GM23338 (cell line): ENCODE measurements at regions not wholly inside any gene's neighbourhood (a gene's known extent, or its start where the extent isn't known, plus 50 kb on each side); places are given as distances from the start of the nearest gene placed in this dataset.

Experiments
- ATAC-seq: fragments of 200-7000 bp; cut with Tn5 transposase; 3 replicates; pipeline ENCODE4 v1.9.1; 2020
- DNase-seq: peaks from one replicate; pipeline ENCODE4 v3.0.0-alpha.2; 2015; ENCODE audit warnings: low spot score
- H2AFZ ChIP-seq: fragments of 200-600 bp; sonication (generic); 2 replicates; pipeline ENCODE4 v1.8.0; 2016; ENCODE audit warnings: antibody characterized with exemption, mild to moderate bottlenecking, moderate library complexity
- H3F3A ChIP-seq: fragments of 200-600 bp; sonication (generic); replicated peaks from 2 replicates; pipeline ENCODE4 v1.8.0; 2017; ENCODE audit warnings: antibody characterized with exemption, mixed run types, low read depth
- H3K27ac ChIP-seq: fragments of 200-600 bp; sonication (generic); 2 replicates; pipeline ENCODE4 v1.6.1; 2016; ENCODE audit warnings: low read depth
- H3K27me3 ChIP-seq: fragments of 200-600 bp; sonication (generic); 2 replicates; pipeline ENCODE4 v1.8.0; 2016; ENCODE audit warnings: mild to moderate bottlenecking, mixed run types, moderate library complexity; ENCODE audit not compliant: insufficient read depth
- H3K36me3 ChIP-seq: fragments of 200-600 bp; sonication (generic); 2 replicates; pipeline ENCODE4 v1.8.0; 2016; ENCODE audit warnings: mild to moderate bottlenecking; ENCODE audit not compliant: insufficient read depth
- H3K4me1 ChIP-seq: fragments of 200-600 bp; sonication (generic); 2 replicates; pipeline ENCODE4 v1.8.0; 2016; ENCODE audit warnings: mild to moderate bottlenecking, moderate library complexity; ENCODE audit not compliant: insufficient read depth
- H3K4me2 ChIP-seq: fragments of 200-600 bp; sonication (generic); 2 replicates; pipeline ENCODE4 v1.7.1; 2017; ENCODE audit warnings: mixed run types
- H3K4me3 ChIP-seq: fragments of 200-600 bp; sonication (generic); 2 replicates; pipeline ENCODE4 v1.6.1; 2016; ENCODE audit warnings: mixed run types
- H3K79me2 ChIP-seq: fragments of 200-600 bp; sonication (generic); replicated peaks from 2 replicates; pipeline ENCODE4 v1.8.0; 2017; ENCODE audit warnings: mild to moderate bottlenecking; ENCODE audit not compliant: insufficient read depth
- H3K9me2 ChIP-seq: fragments of 200-600 bp; sonication (generic); 2 replicates; pipeline ENCODE4 v1.8.0; 2017; ENCODE audit not compliant: insufficient read depth
- H4K20me1 ChIP-seq: fragments of 200-600 bp; sonication (generic); replicated peaks from 2 replicates; pipeline ENCODE4 v1.8.0; 2017; ENCODE audit warnings: mild to moderate bottlenecking; ENCODE audit not compliant: insufficient read depth
- H3K27ac Mint-ChIP-seq: 2 replicates; pipeline ENCODE4 v1.8.0; 2020; ENCODE audit warnings: inconsistent platforms, mild to moderate bottlenecking, moderate library complexity, mixed read lengths
- H3K27me3 Mint-ChIP-seq: 3 replicates; pipeline ENCODE4 v1.8.0; 2022; ENCODE audit warnings: low read depth, mild to moderate bottlenecking, moderate library complexity, mixed read lengths, inconsistent platforms; ENCODE audit not compliant: insufficient read depth, poor library complexity
- H3K36me3 Mint-ChIP-seq: 3 replicates; pipeline ENCODE4 v1.8.0; 2021; ENCODE audit warnings: low read depth, mild to moderate bottlenecking, inconsistent platforms, moderate library complexity, mixed read lengths
- H3K4me1 Mint-ChIP-seq: 3 replicates; pipeline ENCODE4 v1.8.0; 2020; ENCODE audit warnings: mild to moderate bottlenecking, inconsistent platforms, mixed read lengths
- H3K4me3 Mint-ChIP-seq: 3 replicates; pipeline ENCODE4 v1.8.0; 2021; ENCODE audit warnings: moderate library complexity, mild to moderate bottlenecking, inconsistent platforms, mixed read lengths
- H3K9me3 Mint-ChIP-seq: 3 replicates; pipeline ENCODE4 v1.8.0; 2020; ENCODE audit warnings: moderate library complexity, mild to moderate bottlenecking, inconsistent platforms, mixed read lengths
- EZH2 ChIP-seq: fragments of 200-600 bp; sonication (generic); IDR thresholded peaks from one replicate; pipeline ENCODE4 v1.8.0; 2017; ENCODE audit warnings: antibody characterized with exemption, mild to moderate bottlenecking, low read depth; ENCODE audit not compliant: unreplicated experiment
- EZH2phosphoT487 ChIP-seq: fragments of 200-600 bp; sonication (generic); IDR thresholded peaks from one replicate; pipeline ENCODE4 v1.8.1; 2018; ENCODE audit warnings: antibody characterized with exemption; ENCODE audit not compliant: unreplicated experiment
- JUNB ChIP-seq: IDR thresholded peaks from one replicate; pipeline ENCODE4 v1.6.1; 2016; ENCODE audit warnings: antibody characterized with exemption; ENCODE audit not compliant: unreplicated experiment
- NANOG ChIP-seq: IDR thresholded peaks from 2 replicates; pipeline ENCODE4 v1.6.1; 2016; ENCODE audit warnings: antibody characterized with exemption, borderline replicate concordance
- POLR2AphosphoS5 ChIP-seq: IDR thresholded peaks from 2 replicates; pipeline ENCODE4 v1.6.1; 2016; ENCODE audit warnings: antibody characterized with exemption, low read depth
- STAT1 ChIP-seq: IDR thresholded peaks from one replicate; pipeline ENCODE4 v1.6.1; 2016; ENCODE audit warnings: antibody characterized with exemption; ENCODE audit not compliant: unreplicated experiment
- ZNF114 ChIP-seq: fragments of 250-450 bp; sonication (Bioruptor Pico); IDR thresholded peaks from 2 replicates; pipeline ENCODE4 v1.5.0; 2020; ENCODE audit warnings: mild to moderate bottlenecking, moderate library complexity
- ZNF462 ChIP-seq: fragments of 250-450 bp; sonication (Bioruptor Pico); IDR thresholded peaks from 2 replicates; pipeline ENCODE4 v1.5.0; 2020; ENCODE audit warnings: mild to moderate bottlenecking, moderate library complexity

GRCh38 chr6:11878735-11879134 lies 100.1 kb upstream of the ADTRP start:
- no peak overlapping the region for H3K4me3 ChIP-seq
- no peak overlapping the region for H3K4me3 Mint-ChIP-seq
- peaks cover 26% of the 10 kb centered on the region for H3K9me3 Mint-ChIP-seq
- no peak for ATAC-seq
- peaks cover 5% of the 10 kb centered on the region for H3K4me1 ChIP-seq
- TF ChIP-seq EZH2phosphoT487 (no peak), JUNB (no peak), STAT1 (no peak)
- no peaks in the 10 kb centered on the region for H3K79me2 ChIP-seq
- peaks cover 22% of the 10 kb centered on the region for H3K36me3 Mint-ChIP-seq
- H3K4me2 ChIP-seq = no peak overlapping the region
- DNase-seq = no peak
- no peaks in the 10 kb centered on the region for H4K20me1 ChIP-seq
- H3K9me2 ChIP-seq = peaks cover 6% of the 10 kb centered on the region; the same call in 1 of the 2 replicates
- no peak overlapping the region for H3K27ac ChIP-seq
- 0 out of 2 replicates have a peak, but pooled peaks cover 7% of the 10 kb centered on the region for H3K36me3 ChIP-seq
- no peaks in the 10 kb centered on the region for H3K27me3 Mint-ChIP-seq
- peak overlapping the region; percentile 80; the same call in 1 of the 2 replicates for H3K27ac Mint-ChIP-seq
- no peaks in the 10 kb centered on the region for H3F3A ChIP-seq
- H3K4me1 Mint-ChIP-seq = peaks cover 16% of the 10 kb centered on the region
- H3K27me3 ChIP-seq = no peaks in the 10 kb centered on the region
- no peak overlapping the region for H2AFZ ChIP-seq

GRCh38 chr6:11878029-11878428 lies 99.4 kb upstream of the ADTRP start:
- no peak overlapping the region for H3K27ac ChIP-seq
- H3K4me1 ChIP-seq = peaks cover 5% of the 10 kb centered on the region
- peaks cover 6% of the 10 kb centered on the region; the same call in 1 of the 2 replicates for H3K9me2 ChIP-seq
- H3K79me2 ChIP-seq = no peaks in the 10 kb centered on the region
- DNase-seq (no peak), ATAC-seq (peak; percentile 43)
- Mint-ChIP-seq H3K4me1 (peaks cover 16% of the 10 kb centered on the region), H3K4me3 (no peak overlapping the region), H3K27ac (peak overlapping the region; percentile 32), H3K9me3 (peaks cover 26% of the 10 kb centered on the region), H3K36me3 (peaks cover 22% of the 10 kb centered on the region), H3K27me3 (no peaks in the 10 kb centered on the region)
- H3K27me3 ChIP-seq = no peaks in the 10 kb centered on the region
- H3K4me2 ChIP-seq = no peak overlapping the region
- H4K20me1 ChIP-seq = no peaks in the 10 kb centered on the region
- no peaks in the 10 kb centered on the region for H3F3A ChIP-seq
- no peak overlapping the region for H3K4me3 ChIP-seq
- peak overlapping the region; percentile 35; the same call in 1 of the 2 replicates for H2AFZ ChIP-seq
- H3K36me3 ChIP-seq = 0 out of 2 replicates have a peak, but pooled peaks cover 7% of the 10 kb centered on the region
- TF ChIP-seq POLR2AphosphoS5 (no peak), EZH2 (no peak)

GRCh38 chr6:11876934-11877433 lies 98.4 kb upstream of the ADTRP start:
- no peaks in the 10 kb centered on the region for H3K27me3 ChIP-seq
- DNase-seq (no peak), ATAC-seq (no peak)
- no peak overlapping the region for H3K4me2 ChIP-seq
- Mint-ChIP-seq H3K4me3 (no peak overlapping the region), H3K9me3 (peaks cover 20% of the 10 kb centered on the region), H3K27me3 (no peaks in the 10 kb centered on the region), H3K36me3 (peaks cover 17% of the 10 kb centered on the region), H3K4me1 (peaks cover 16% of the 10 kb centered on the region), H3K27ac (no peak overlapping the region)
- H3K36me3 ChIP-seq = 0 out of 2 replicates have a peak, but pooled peaks cover 7% of the 10 kb centered on the region
- TF ChIP-seq NANOG (no peak), ZNF114 (CRISPR knock-in tag) (no peak), ZNF462 (CRISPR knock-in tag) (no peak)
- H3F3A ChIP-seq = no peaks in the 10 kb centered on the region
- no peak overlapping the region for H3K4me3 ChIP-seq
- H3K79me2 ChIP-seq = no peaks in the 10 kb centered on the region
- H2AFZ ChIP-seq = peak overlapping the region; percentile 78
- no peaks in the 10 kb centered on the region for H4K20me1 ChIP-seq
- H3K9me2 ChIP-seq = peaks cover 6% of the 10 kb centered on the region; the same call in 1 of the 2 replicates
- no peak overlapping the region for H3K27ac ChIP-seq
- H3K4me1 ChIP-seq = peaks cover 5% of the 10 kb centered on the region
